ENCODE measurements at regions not wholly inside any gene's neighbourhood (a gene's known extent, or its start where the extent isn't known, plus 50 kb on each side); places are given as distances from the start of the nearest gene placed in this dataset.
A peak's percentile ranks its signal among the peaks of the same experiment; 100 is the strongest.

GRCh38 chr4:159003420-159004253 lies 99.2 kb upstream of the RAPGEF2 start:
- BruUV-seq (replicated peaks), result no TSS peak

GRCh38 chr4:159006202-159006601 lies 96.7 kb upstream of the RAPGEF2 start:
- H3K27me3 Mint-ChIP-seq (ENCODE audit: insufficient read depth, unreplicated experiment), result no peaks in the 10 kb centered on the region
- H3K27ac Mint-ChIP-seq (ENCODE audit: low read depth, unreplicated experiment), result peak overlapping the region; percentile 75
- peak; percentile 93 for DNase-seq (ENCODE audit: unreplicated experiment)
- intact Hi-C loops (cut with micrococcal nuclease), result no loop called here
- H3K4me3 Mint-ChIP-seq (ENCODE audit: unreplicated experiment), result peak overlapping the region; percentile 21
- no peaks in the 10 kb centered on the region for H3K9me3 Mint-ChIP-seq (ENCODE audit: unreplicated experiment)
- no peak for TF ChIP-seq CTCF (IDR thresholded peaks at IDR 0.05; ENCODE audit: unreplicated experiment)
- H3K4me1 Mint-ChIP-seq (ENCODE audit: insufficient read depth, unreplicated experiment), result peaks cover 29% of the 10 kb centered on the region
- H3K36me3 Mint-ChIP-seq (ENCODE audit: insufficient read depth, unreplicated experiment), result no peaks in the 10 kb centered on the region
- ChIA-PET CTCF (interaction anchor here (0.6 to 1.6 kb wide), 7 partner anchors 23 to 196 kb away, joined by 3 to 5 read pairs (median 3); no protein-coding TSS in a partner anchor), POLR2A (interaction anchor here (0.5 to 2.5 kb wide), 6 partner anchors 9 to 101 kb away, joined by 3 to 16 read pairs (median 3); no protein-coding TSS in a partner anchor)
- BruUV-seq (replicated peaks), result no TSS peak

More at GRCh38 chr4:159003420-159004253, 99.2 kb upstream of the RAPGEF2 start:
- Mint-ChIP-seq H3K9me3 (ENCODE audit: unreplicated experiment) (no peaks in the 10 kb centered on the region), H3K27me3 (ENCODE audit: insufficient read depth, unreplicated experiment) (no peaks in the 10 kb centered on the region), H3K4me3 (ENCODE audit: unreplicated experiment) (no peak overlapping the region), H3K36me3 (ENCODE audit: insufficient read depth, unreplicated experiment) (no peaks in the 10 kb centered on the region), H3K4me1 (ENCODE audit: insufficient read depth, unreplicated experiment) (peaks cover 24% of the 10 kb centered on the region), H3K27ac (ENCODE audit: low read depth, unreplicated experiment) (no peak overlapping the region)
- ChIA-PET CTCF (interaction anchor here (0.6 to 1.2 kb wide), 2 partner anchors 185 to 199 kb away, joined by 3 read pairs; no protein-coding TSS in a partner anchor), POLR2A (interaction anchor here (0.6 kb wide), 1 partner anchor 17 kb away, joined by 3 read pairs; no protein-coding TSS in a partner anchor)
- no peak for DNase-seq (ENCODE audit: unreplicated experiment)
- intact Hi-C loops (cut with micrococcal nuclease), result no loop called here
- no peak for TF ChIP-seq CTCF (IDR thresholded peaks at IDR 0.05; ENCODE audit: unreplicated experiment)

- POLR2A ChIA-PET, result interaction anchor here (1.0 kb wide), 1 partner anchor 69 kb away, joined by 3 read pairs; no protein-coding TSS in a partner anchor
- H3K36me3 Mint-ChIP-seq (ENCODE audit: insufficient read depth, unreplicated experiment), result no peaks in the 10 kb centered on the region
- no TSS peak for BruUV-seq (replicated peaks)
- intact Hi-C loops (cut with micrococcal nuclease), result no loop called here
- no peak overlapping the region for H3K27ac Mint-ChIP-seq (ENCODE audit: low read depth, unreplicated experiment)
- no peak overlapping the region for H3K4me3 Mint-ChIP-seq (ENCODE audit: unreplicated experiment)
- TF ChIP-seq CTCF (IDR thresholded peaks at IDR 0.05; ENCODE audit: unreplicated experiment), result no peak
- H3K9me3 Mint-ChIP-seq (ENCODE audit: unreplicated experiment), result no peaks in the 10 kb centered on the region
- no peaks in the 10 kb centered on the region for H3K27me3 Mint-ChIP-seq (ENCODE audit: insufficient read depth, unreplicated experiment)
- CTCF ChIA-PET, result no interaction called here
- DNase-seq (ENCODE audit: unreplicated experiment), result no peak
- H3K4me1 Mint-ChIP-seq (ENCODE audit: insufficient read depth, unreplicated experiment), result peaks cover 24% of the 10 kb centered on the region
Observed at GRCh38 chr4:159008671-159009070, 94.2 kb upstream of the RAPGEF2 start.

GRCh38 chr4:159009521-159009920 lies 93.4 kb upstream of the RAPGEF2 start:
- TF ChIP-seq CTCF (IDR thresholded peaks at IDR 0.05; ENCODE audit: unreplicated experiment), result no peak
- Mint-ChIP-seq H3K9me3 (ENCODE audit: unreplicated experiment) (no peaks in the 10 kb centered on the region), H3K4me3 (ENCODE audit: unreplicated experiment) (no peak overlapping the region), H3K27ac (ENCODE audit: low read depth, unreplicated experiment) (no peak overlapping the region), H3K36me3 (ENCODE audit: insufficient read depth, unreplicated experiment) (no peaks in the 10 kb centered on the region), H3K27me3 (ENCODE audit: insufficient read depth, unreplicated experiment) (no peaks in the 10 kb centered on the region), H3K4me1 (ENCODE audit: insufficient read depth, unreplicated experiment) (peaks cover 24% of the 10 kb centered on the region)
- CTCF ChIA-PET, result no interaction called here
- no TSS peak for BruUV-seq (replicated peaks)
- no peak for DNase-seq (ENCODE audit: unreplicated experiment)
- intact Hi-C loops (cut with micrococcal nuclease), result no loop called here
- POLR2A ChIA-PET, result interaction anchor here (3.3 kb wide), 1 partner anchor 12 kb away, joined by 28 read pairs; no protein-coding TSS in a partner anchor
